OCI-LY7 (cell line): ENCODE measurements at regions not wholly inside any gene's neighbourhood (a gene's known extent, or its start where the extent isn't known, plus 50 kb on each side); places are given as distances from the start of the nearest gene placed in this dataset.

Experiments used
- BruUV-seq: library from RNA; stranded (reverse); fragments of 400-500 nt; replicated peaks from 2 replicates; lab custom pipeline; 2021; lab: Mats Ljungman, UMichigan
- CTCF ChIA-PET: fragments of 300-600 bp; sonication (Branson Sonifier 250); formaldehyde crosslinking; loops from one replicate; lab custom pipeline; 2022; ENCODE audit warnings: antibody characterized with exemption; ENCODE audit not compliant: unreplicated experiment; lab: Charles Lee
- POLR2A ChIA-PET: fragments of 300-600 bp; sonication (Branson Sonifier 250); formaldehyde crosslinking; loops from one replicate; lab custom pipeline; 2022; ENCODE audit warnings: antibody characterized with exemption; lab: Charles Lee
- DNase-seq: peaks from one replicate; pipeline ENCODE4 v3.0.0-alpha.2; 2015; ENCODE audit warnings: low spot score
- H2AFZ ChIP-seq: fragments of 200-600 bp; sonication (generic), shearing (Covaris generic); 2 replicates; pipeline ENCODE4 v1.6.1; 2014; ENCODE audit warnings: mild to moderate bottlenecking, antibody characterized with exemption, low read length, moderate library complexity
- H3K27ac ChIP-seq: fragments of 200-600 bp; sonication (generic); 2 replicates; pipeline ENCODE4 v1.5.1; 2014; ENCODE audit warnings: mixed run types, low read depth, mild to moderate bottlenecking, moderate library complexity, low read length, inconsistent platforms; ENCODE audit not compliant: poor library complexity, severe bottlenecking
- H3K36me3 ChIP-seq: fragments of 200-600 bp; sonication (generic); 2 replicates; pipeline ENCODE4 v1.6.1; 2014; ENCODE audit warnings: mild to moderate bottlenecking, antibody characterized with exemption, low read length, moderate library complexity, mixed read lengths; ENCODE audit not compliant: insufficient read depth
- H3K4me1 ChIP-seq: fragments of 200-600 bp; sonication (generic); 2 replicates; pipeline ENCODE4 v1.5.1; 2014; ENCODE audit warnings: mild to moderate bottlenecking, low read length; ENCODE audit not compliant: insufficient read depth, poor library complexity, severe bottlenecking
- H3K4me2 ChIP-seq: fragments of 200-600 bp; sonication (generic); 2 replicates; pipeline ENCODE4 v1.6.1; 2014; ENCODE audit warnings: mild to moderate bottlenecking, low read length
- H3K4me3 ChIP-seq: fragments of 200-600 bp; sonication (generic); 2 replicates; pipeline ENCODE4 v1.5.1; 2014; ENCODE audit warnings: mild to moderate bottlenecking, low read depth, low read length; ENCODE audit not compliant: poor library complexity, severe bottlenecking
- H3K79me2 ChIP-seq: fragments of 200-600 bp; sonication (generic); 2 replicates; pipeline ENCODE4 v1.6.1; 2016; ENCODE audit warnings: low read depth, mild to moderate bottlenecking, low read length, moderate library complexity, mixed read lengths; ENCODE audit not compliant: insufficient read depth
- H3K9me2 ChIP-seq: fragments of 200-600 bp; sonication (generic); 2 replicates; pipeline ENCODE4 v1.6.1; 2016; ENCODE audit warnings: mild to moderate bottlenecking, low read length, mixed read lengths; ENCODE audit not compliant: insufficient read depth
- H3K9me3 ChIP-seq: fragments of 200-600 bp; sonication (generic); 2 replicates; pipeline ENCODE4 v1.6.1; 2014; ENCODE audit warnings: mild to moderate bottlenecking, mixed run types, low read length, mixed read lengths
- H4K20me1 ChIP-seq: fragments of 200-600 bp; sonication (generic); 2 replicates; pipeline ENCODE4 v1.6.1; 2014; ENCODE audit warnings: mild to moderate bottlenecking, antibody characterized with exemption, low read length, moderate library complexity, mixed read lengths; ENCODE audit not compliant: insufficient read depth
- CTCF ChIP-seq: fragments of 200-600 bp; sonication (generic); conservative IDR thresholded peaks from 2 replicates; pipeline ENCODE4 v1.5.1; 2014; ENCODE audit warnings: mild to moderate bottlenecking, antibody characterized with exemption, low read length, moderate library complexity, mixed read lengths
- EZH2phosphoT487 ChIP-seq: fragments of 200-600 bp; sonication (generic); IDR thresholded peaks from 2 replicates; pipeline ENCODE4 v1.6.1; 2018; ENCODE audit warnings: low read depth, borderline replicate concordance, mild to moderate bottlenecking, mixed run types, antibody characterized with exemption, low read length, moderate library complexity, mixed read lengths
- intact Hi-C: fragments of 100-400 bp; cut with micrococcal nuclease; formaldehyde crosslinking; loops from one replicate; pipeline ENCODE4 v1.10.0; 2022; ENCODE audit not compliant: unreplicated experiment

DNA sequence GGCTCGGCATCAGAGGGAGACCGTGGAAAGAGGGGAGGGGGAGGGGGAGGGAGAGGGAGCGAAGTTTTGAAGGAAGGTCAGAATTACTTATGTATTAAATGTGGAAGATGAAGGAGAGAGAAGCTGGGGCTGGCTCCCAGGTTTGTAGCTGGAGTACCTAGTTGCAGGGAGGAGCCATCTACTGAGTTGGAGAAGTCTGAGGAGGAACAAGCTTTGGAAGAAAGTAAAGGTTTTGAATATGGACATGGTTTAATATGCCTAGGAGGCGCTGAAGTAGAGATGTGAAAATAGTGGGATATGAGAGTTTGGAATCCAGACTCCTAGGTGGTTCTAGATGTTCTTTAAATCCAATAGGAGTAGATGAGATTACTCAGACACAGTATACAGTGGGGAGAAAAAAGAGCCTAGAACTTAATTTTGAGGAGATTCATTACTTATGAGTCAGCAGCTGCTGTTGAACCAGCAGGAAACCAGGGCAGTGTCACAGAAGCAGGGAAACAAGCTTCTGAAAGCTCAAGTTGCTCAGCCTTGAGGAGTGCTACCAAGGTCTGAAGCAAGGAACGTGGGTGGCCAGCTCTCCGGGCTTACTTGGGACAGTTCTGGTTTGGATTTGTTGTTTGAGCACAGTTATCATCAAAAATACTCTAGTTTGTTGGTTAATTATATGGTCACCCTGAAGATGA is 149.3 kb downstream of the UTRN start:
- no peak overlapping the region for H3K4me3 ChIP-seq
- POLR2A ChIA-PET, result no interaction called here
- BruUV-seq, result no TSS peak
- H3K79me2 ChIP-seq, result no peaks in the 10 kb centered on the region
- no peaks in the 10 kb centered on the region; the same call in 1 of the 2 replicates for H3K36me3 ChIP-seq
- H3K4me2 ChIP-seq, result no peak overlapping the region
- no peak overlapping the region for H3K27ac ChIP-seq
- CTCF ChIA-PET, result no interaction called here
- no peak for DNase-seq
- no peaks in the 10 kb centered on the region for H3K9me2 ChIP-seq
- no peaks in the 10 kb centered on the region for H4K20me1 ChIP-seq
- H3K9me3 ChIP-seq, result no peaks in the 10 kb centered on the region
- H2AFZ ChIP-seq, result no peak overlapping the region
- TF ChIP-seq EZH2phosphoT487 (no peak), CTCF (no peak)
- H3K4me1 ChIP-seq, result no peaks in the 10 kb centered on the region
- intact Hi-C loops, result no loop called here

DNA sequence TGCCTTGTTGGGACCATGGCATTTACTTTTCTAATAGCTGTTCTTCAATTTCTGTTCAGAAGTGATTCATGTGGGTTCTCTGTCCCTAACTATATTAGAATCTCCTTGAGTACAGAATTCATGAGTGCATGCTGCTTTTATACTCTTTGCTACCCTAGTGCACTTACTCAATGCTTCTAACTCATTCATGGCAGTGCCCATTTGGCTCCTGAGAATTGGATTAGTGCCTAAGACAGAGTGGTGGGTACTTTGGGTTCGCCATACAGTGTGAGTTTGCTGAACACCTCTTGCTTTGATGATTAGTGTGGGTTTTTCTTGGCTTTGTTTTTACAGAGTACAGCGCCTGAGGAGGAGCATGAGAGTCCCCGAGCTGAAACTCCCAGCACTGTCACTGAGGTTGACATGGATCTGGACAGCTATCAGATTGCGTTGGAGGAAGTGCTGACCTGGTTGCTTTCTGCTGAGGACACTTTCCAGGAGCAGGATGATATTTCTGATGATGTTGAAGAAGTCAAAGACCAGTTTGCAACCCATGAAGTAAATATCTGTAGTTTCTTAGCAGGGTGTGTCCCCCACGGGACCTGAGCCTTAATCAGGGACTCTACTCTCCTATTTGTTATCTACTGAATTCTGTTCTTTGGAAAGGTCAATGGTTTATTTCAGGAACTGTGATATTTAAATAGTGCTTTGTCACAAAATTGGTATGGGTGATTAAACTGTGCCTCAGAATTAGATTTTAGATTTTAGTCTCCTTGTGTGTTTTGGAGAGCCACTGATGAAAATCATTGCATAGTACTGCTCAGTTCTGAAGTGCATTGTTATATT is 150.7 kb downstream of the UTRN start:
- ChIA-PET POLR2A (no interaction called here), CTCF (no interaction called here)
- Histone ChIP-seq H2AFZ (no peak overlapping the region), H4K20me1 (no peaks in the 10 kb centered on the region), H3K27ac (no peak overlapping the region), H3K79me2 (no peaks in the 10 kb centered on the region), H3K36me3 (no peaks in the 10 kb centered on the region; the same call in 1 of the 2 replicates), H3K9me2 (no peaks in the 10 kb centered on the region), H3K9me3 (no peaks in the 10 kb centered on the region), H3K4me2 (no peak overlapping the region), H3K4me1 (no peaks in the 10 kb centered on the region), H3K4me3 (no peak overlapping the region)
- DNase-seq, result no peak
- intact Hi-C loops, result no loop called here
- BruUV-seq, result no TSS peak
- TF ChIP-seq EZH2phosphoT487 (no peak), CTCF (no peak)

DNA sequence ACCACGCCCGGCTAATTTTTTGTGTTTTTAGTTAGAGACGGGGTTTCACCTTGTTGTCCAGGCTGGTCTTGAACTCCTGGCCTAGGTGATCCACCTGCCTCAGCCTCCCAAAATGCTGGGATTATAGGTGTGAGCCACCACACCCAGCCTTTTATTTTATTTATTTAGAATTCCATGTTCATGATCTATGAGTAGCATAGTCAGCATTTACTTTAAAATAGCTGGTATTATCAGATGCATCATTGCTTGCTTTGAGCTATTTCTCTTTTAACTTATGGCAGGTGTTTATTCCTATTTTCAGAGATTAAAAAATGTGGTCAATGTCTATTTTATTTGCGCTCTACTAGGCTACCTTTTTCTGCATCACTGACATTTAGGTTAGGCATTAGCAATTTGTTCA is 152.0 kb downstream of the UTRN start:
- Histone ChIP-seq H3K27ac (no peak overlapping the region), H2AFZ (no peak overlapping the region), H3K79me2 (no peaks in the 10 kb centered on the region), H3K36me3 (peaks cover 3% of the 10 kb centered on the region; the same call in 1 of the 2 replicates), H3K4me1 (no peaks in the 10 kb centered on the region), H3K9me2 (no peaks in the 10 kb centered on the region), H4K20me1 (no peaks in the 10 kb centered on the region), H3K4me2 (no peak overlapping the region), H3K4me3 (no peak overlapping the region), H3K9me3 (no peaks in the 10 kb centered on the region)
- BruUV-seq, result no TSS peak
- ChIA-PET POLR2A (interaction anchor here (0.8 to 1.3 kb wide), 2 partner anchors 10 to 38 kb away, joined by 3 read pairs; no protein-coding TSS in a partner anchor), CTCF (no interaction called here)
- intact Hi-C loops, result no loop called here
- TF ChIP-seq EZH2phosphoT487, result no peak
- DNase-seq, result no peak
